ENCODE measurements at regions not wholly inside any gene's neighbourhood (a gene's known extent, or its start where the extent isn't known, plus 50 kb on each side); places are given as distances from the start of the nearest gene placed in this dataset.

GRCh38 chr11:104618954-104619353 lies 279.3 kb downstream of the CASP12 start:
- peaks cover 37% of the 10 kb centered on the region for H3K36me3 Mint-ChIP-seq
- no peaks in the 10 kb centered on the region; the same call in 1 of the 2 replicates for H3K27me3 Mint-ChIP-seq (ENCODE audit: low read depth)
- ChIA-PET POLR2A (no interaction called here), CTCF (interaction anchor here (1.5 kb wide), 1 partner anchor 9 kb away, joined by 4 read pairs; no protein-coding TSS in a partner anchor)
- no peak for TF ChIP-seq NFE2L1 (CRISPR knock-in tag; IDR thresholded peaks at IDR 0.05)
- no peak for TF ChIP-seq USF2 (CRISPR knock-in tag; IDR thresholded peaks at IDR 0.05)
- TF ChIP-seq CTCF (IDR thresholded peaks at IDR 0.05), result no peak
- no peak for TF ChIP-seq FOXK1 (CRISPR knock-in tag; IDR thresholded peaks at IDR 0.05)
- TF ChIP-seq ZBTB43 (CRISPR knock-in tag; IDR thresholded peaks at IDR 0.05), result no peak
- no peak for TF ChIP-seq ZSCAN18 (CRISPR knock-in tag; IDR thresholded peaks at IDR 0.05)
- TF ChIP-seq PRDM15 (CRISPR knock-in tag; IDR thresholded peaks at IDR 0.05), result no peak
- TF ChIP-seq HMGXB4 (CRISPR knock-in tag; IDR thresholded peaks at IDR 0.05), result no peak
- no peak for TF ChIP-seq EMX1 (CRISPR knock-in tag; IDR thresholded peaks at IDR 0.05)
- no peak for TF ChIP-seq E2F5 (CRISPR knock-in tag; IDR thresholded peaks at IDR 0.05)
- no peak for TF ChIP-seq ELF4 (CRISPR knock-in tag; IDR thresholded peaks at IDR 0.05; ENCODE audit: low read depth)
- TF ChIP-seq ZNF512 (CRISPR knock-in tag; IDR thresholded peaks at IDR 0.05; ENCODE audit: borderline replicate concordance), result no peak
- no peak for TF ChIP-seq ZNF138 (CRISPR knock-in tag; conservative IDR thresholded peaks at IDR 0.05)
- TF ChIP-seq NR2C2 (CRISPR knock-in tag; IDR thresholded peaks at IDR 0.05), result no peak
- peaks cover 32% of the 10 kb centered on the region for H3K4me1 Mint-ChIP-seq
- ATAC-seq, result no peak
- H3K9me3 Mint-ChIP-seq, result peaks cover 40% of the 10 kb centered on the region
- no peak overlapping the region for H3K27ac Mint-ChIP-seq
- H3K4me3 Mint-ChIP-seq, result no peak overlapping the region
- no peak for DNase-seq (ENCODE audit: low spot score)
